ENCODE measurements at regions not wholly inside any gene's neighbourhood (a gene's known extent, or its start where the extent isn't known, plus 50 kb on each side); places are given as distances from the start of the nearest gene placed in this dataset.

GRCh38 chr14:55500219-55500701 is 59.8 kb upstream of the TBPL2 start:
- H3K27me3 Mint-ChIP-seq (ENCODE audit: low read depth, poor library complexity) = no peaks in the 10 kb centered on the region
- H3K4me1 Mint-ChIP-seq = no peaks in the 10 kb centered on the region
- no peak overlapping the region for H3K4me3 Mint-ChIP-seq
- TF ChIP-seq, protein P1, sequence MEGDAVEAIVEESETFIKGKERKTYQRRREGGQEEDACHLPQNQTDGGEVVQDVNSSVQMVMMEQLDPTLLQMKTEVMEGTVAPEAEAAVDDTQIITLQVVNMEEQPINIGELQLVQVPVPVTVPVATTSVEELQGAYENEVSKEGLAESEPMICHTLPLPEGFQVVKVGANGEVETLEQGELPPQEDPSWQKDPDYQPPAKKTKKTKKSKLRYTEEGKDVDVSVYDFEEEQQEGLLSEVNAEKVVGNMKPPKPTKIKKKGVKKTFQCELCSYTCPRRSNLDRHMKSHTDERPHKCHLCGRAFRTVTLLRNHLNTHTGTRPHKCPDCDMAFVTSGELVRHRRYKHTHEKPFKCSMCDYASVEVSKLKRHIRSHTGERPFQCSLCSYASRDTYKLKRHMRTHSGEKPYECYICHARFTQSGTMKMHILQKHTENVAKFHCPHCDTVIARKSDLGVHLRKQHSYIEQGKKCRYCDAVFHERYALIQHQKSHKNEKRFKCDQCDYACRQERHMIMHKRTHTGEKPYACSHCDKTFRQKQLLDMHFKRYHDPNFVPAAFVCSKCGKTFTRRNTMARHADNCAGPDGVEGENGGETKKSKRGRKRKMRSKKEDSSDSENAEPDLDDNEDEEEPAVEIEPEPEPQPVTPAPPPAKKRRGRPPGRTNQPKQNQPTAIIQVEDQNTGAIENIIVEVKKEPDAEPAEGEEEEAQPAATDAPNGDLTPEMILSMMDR (IDR thresholded peaks at IDR 0.05) = no peak
- no peak overlapping the region for H3K27ac Mint-ChIP-seq
- no peaks in the 10 kb centered on the region for H3K9me3 Mint-ChIP-seq
- no peaks in the 10 kb centered on the region for H3K36me3 Mint-ChIP-seq (ENCODE audit: low read depth)
- no peak for DNase-seq

- no peaks in the 10 kb centered on the region for H3K4me1 Mint-ChIP-seq
Measured at GRCh38 chr14:55500708-55501107, 60.3 kb upstream of the TBPL2 start.

GRCh38 chr14:55502746-55503284 is 62.4 kb upstream of the TBPL2 start:
- no peaks in the 10 kb centered on the region for H3K9me3 Mint-ChIP-seq
- no peak overlapping the region for H3K4me3 Mint-ChIP-seq
- DNase-seq = no peak
- no peak overlapping the region for H3K27ac Mint-ChIP-seq
- H3K27me3 Mint-ChIP-seq (ENCODE audit: low read depth, poor library complexity) = no peaks in the 10 kb centered on the region
- no peaks in the 10 kb centered on the region for H3K36me3 Mint-ChIP-seq (ENCODE audit: low read depth)
- H3K4me1 Mint-ChIP-seq = no peaks in the 10 kb centered on the region
- TF ChIP-seq, protein P1 (IDR thresholded peaks at IDR 0.05) = no peak

More at GRCh38 chr14:55500708-55501107, 60.3 kb upstream of the TBPL2 start:
- Mint-ChIP-seq H3K27ac (no peak overlapping the region), H3K9me3 (no peaks in the 10 kb centered on the region), H3K36me3 (ENCODE audit: low read depth) (no peaks in the 10 kb centered on the region), H3K4me3 (no peak overlapping the region), H3K27me3 (ENCODE audit: low read depth, poor library complexity) (no peaks in the 10 kb centered on the region)
- no peak for DNase-seq
- TF ChIP-seq, protein P1 (IDR thresholded peaks at IDR 0.05) = no peak

DNA sequence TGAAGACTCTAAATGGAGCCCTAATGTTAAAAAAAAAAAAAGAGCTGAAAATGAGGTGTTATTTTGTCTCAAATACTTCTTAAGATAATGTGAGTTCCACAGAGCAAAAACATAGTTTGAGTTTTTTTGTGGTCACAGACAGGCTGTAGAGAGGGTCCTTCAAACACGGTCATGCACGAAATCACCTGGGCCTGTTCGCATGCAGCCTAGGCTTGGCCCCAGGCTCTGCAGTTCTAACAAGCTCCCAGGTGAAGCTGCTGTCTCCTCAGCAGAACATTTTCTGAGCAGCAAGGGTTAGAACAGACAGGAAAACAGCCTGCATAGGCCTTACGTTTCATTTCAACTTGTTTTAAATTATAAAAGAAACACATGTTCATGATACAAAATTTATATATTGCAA is 65.4 kb upstream of the TBPL2 start:
- H3K4me3 Mint-ChIP-seq = no peak overlapping the region
- no peak overlapping the region for H3K27ac Mint-ChIP-seq

DNA sequence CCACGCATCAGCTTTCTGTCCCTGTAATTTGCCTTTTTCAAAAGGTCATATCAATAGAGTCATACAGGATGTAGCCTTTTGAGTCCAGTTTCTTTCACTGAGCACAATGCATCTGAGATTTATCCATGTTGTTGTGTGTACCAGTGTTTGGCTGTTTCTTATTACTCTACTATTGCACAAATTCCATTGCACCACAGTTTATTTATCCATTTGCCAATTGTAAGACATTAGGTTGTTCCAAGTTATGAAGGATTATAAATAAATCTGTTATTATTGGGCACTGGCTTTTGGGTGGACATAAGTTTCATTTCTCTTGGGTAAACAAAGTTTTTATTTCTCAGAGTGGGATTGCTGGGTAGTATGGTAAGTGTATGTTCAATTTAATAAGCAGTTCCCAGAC is 68.3 kb upstream of the TBPL2 start:
- Mint-ChIP-seq H3K27me3 (ENCODE audit: low read depth, poor library complexity) (no peaks in the 10 kb centered on the region), H3K9me3 (peaks cover 6% of the 10 kb centered on the region), H3K4me1 (no peaks in the 10 kb centered on the region), H3K27ac (no peak overlapping the region), H3K4me3 (no peak overlapping the region), H3K36me3 (ENCODE audit: low read depth) (no peaks in the 10 kb centered on the region)
- no peak for DNase-seq
- TF ChIP-seq, protein P1 (IDR thresholded peaks at IDR 0.05) = no peak

More for the DNA sequence above, 65.4 kb upstream of the TBPL2 start:
- Mint-ChIP-seq H3K27me3 (ENCODE audit: low read depth, poor library complexity) (no peaks in the 10 kb centered on the region), H3K4me1 (no peaks in the 10 kb centered on the region), H3K9me3 (no peaks in the 10 kb centered on the region), H3K36me3 (ENCODE audit: low read depth) (no peaks in the 10 kb centered on the region)
- no peak for DNase-seq
- TF ChIP-seq, protein P1 (IDR thresholded peaks at IDR 0.05) = no peak

DNA sequence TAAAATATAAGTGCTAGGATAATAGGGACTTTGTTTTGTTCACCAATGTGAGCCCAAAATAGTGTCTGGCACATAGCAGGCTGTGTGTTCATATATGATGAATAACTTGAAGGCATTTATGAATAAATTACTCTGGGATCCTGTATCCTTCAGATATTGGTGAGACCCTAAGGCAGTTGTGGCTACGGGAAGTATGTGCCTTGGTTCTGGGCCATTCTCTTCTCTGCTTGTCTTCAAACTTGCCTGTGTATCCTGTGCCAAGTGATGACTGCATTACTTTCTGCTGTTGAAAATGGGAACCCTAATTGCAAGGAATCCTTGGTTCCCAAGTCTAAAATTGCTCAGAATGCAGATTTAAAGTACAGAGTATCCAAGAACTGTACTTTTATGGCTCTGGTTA is 67.6 kb upstream of the KTN1 start:
- H3K27ac Mint-ChIP-seq = no peak overlapping the region
- no peak overlapping the region for H3K4me3 Mint-ChIP-seq
- H3K9me3 Mint-ChIP-seq = peaks cover 6% of the 10 kb centered on the region
- H3K4me1 Mint-ChIP-seq = peaks cover 7% of the 10 kb centered on the region
- H3K27me3 Mint-ChIP-seq (ENCODE audit: low read depth, poor library complexity) = no peaks in the 10 kb centered on the region
- DNase-seq = no peak
- TF ChIP-seq, protein P1 (IDR thresholded peaks at IDR 0.05) = no peak
- H3K36me3 Mint-ChIP-seq (ENCODE audit: low read depth) = no peaks in the 10 kb centered on the region

Data from nephron progenitor cell (in vitro differentiated cells).